OCI-LY3 (cell line): ENCODE measurements at regions not wholly inside any gene's neighbourhood (a gene's known extent, or its start where the extent isn't known, plus 50 kb on each side); places are given as distances from the start of the nearest gene placed in this dataset.

ENCODE experiments used
- H2AFZ ChIP-seq: fragments of 200-600, 300-600 bp; shearing (Covaris generic); 2 replicates; pipeline ENCODE4 v1.6.0; 2014; ENCODE audit warnings: antibody characterized with exemption, low read depth, low read length
- H3K27ac ChIP-seq: fragments of 200-600, 300-600 bp; sonication (generic); 2 replicates; pipeline ENCODE4 v1.5.1; 2014; ENCODE audit warnings: mild to moderate bottlenecking, low read length, moderate library complexity, mixed read lengths
- H3K27me3 ChIP-seq: fragments of 200-600, 300-600 bp; sonication (generic); 2 replicates; pipeline ENCODE4 v1.6.1; 2014; ENCODE audit warnings: low read depth, low read length, mixed read lengths
- H3K36me3 ChIP-seq: fragments of 200-600, 300-600 bp; sonication (generic); replicated peaks from 2 replicates; pipeline ENCODE3; 2014; ENCODE audit warnings: low read depth, low read length, mixed read lengths
- H3K4me1 ChIP-seq: fragments of 300-600, 200-600 bp; sonication (generic); 2 replicates; pipeline ENCODE4 v1.6.1; 2014; ENCODE audit warnings: low read length, mixed read lengths
- H3K4me2 ChIP-seq: fragments of 200-600, 300-600 bp; sonication (generic); 2 replicates; pipeline ENCODE4 v1.6.1; 2014; ENCODE audit warnings: low read length, mixed read lengths
- H3K4me3 ChIP-seq: fragments of 300-600, 200-600 bp; sonication (generic); 2 replicates; pipeline ENCODE4 v1.5.1; 2014; ENCODE audit warnings: antibody characterized with exemption, mild to moderate bottlenecking, low read length, moderate library complexity
- H3K79me2 ChIP-seq: fragments of 300-600, 200-600 bp; shearing (Covaris generic); 2 replicates; pipeline ENCODE4 v1.6.1; 2014; ENCODE audit warnings: mild to moderate bottlenecking, low read length, mixed read lengths
- H3K9ac ChIP-seq: fragments of 300-600, 200-600 bp; shearing (Covaris generic); 2 replicates; pipeline ENCODE4 v1.6.0; 2014; ENCODE audit warnings: mild to moderate bottlenecking, low read length, moderate library complexity
- H3K9me3 ChIP-seq: fragments of 200-600, 300-600 bp; shearing (Covaris generic); 2 replicates; pipeline ENCODE4 v1.6.1; 2014; ENCODE audit warnings: low read length, mixed read lengths; ENCODE audit not compliant: insufficient read depth
- H4K20me1 ChIP-seq: fragments of 200-600, 300-600 bp; sonication (generic); 2 replicates; pipeline ENCODE4 v1.6.1; 2016; ENCODE audit warnings: low read length, mixed read lengths; ENCODE audit not compliant: insufficient read depth
- EZH2phosphoT487 ChIP-seq: fragments of 200-600 bp; shearing (Covaris generic); IDR thresholded peaks from 2 replicates; pipeline ENCODE4 v1.6.1; 2018; ENCODE audit warnings: antibody characterized with exemption, mixed run types, low read depth
- TF ChIP-seq, protein P1 (sequence below): fragments of 200-600, 300-600 bp; sonication (generic); IDR thresholded peaks from 2 replicates; pipeline ENCODE4 v1.5.1; 2014; ENCODE audit warnings: antibody characterized with exemption, low read length, low read depth

- TF ChIP-seq, protein P1, sequence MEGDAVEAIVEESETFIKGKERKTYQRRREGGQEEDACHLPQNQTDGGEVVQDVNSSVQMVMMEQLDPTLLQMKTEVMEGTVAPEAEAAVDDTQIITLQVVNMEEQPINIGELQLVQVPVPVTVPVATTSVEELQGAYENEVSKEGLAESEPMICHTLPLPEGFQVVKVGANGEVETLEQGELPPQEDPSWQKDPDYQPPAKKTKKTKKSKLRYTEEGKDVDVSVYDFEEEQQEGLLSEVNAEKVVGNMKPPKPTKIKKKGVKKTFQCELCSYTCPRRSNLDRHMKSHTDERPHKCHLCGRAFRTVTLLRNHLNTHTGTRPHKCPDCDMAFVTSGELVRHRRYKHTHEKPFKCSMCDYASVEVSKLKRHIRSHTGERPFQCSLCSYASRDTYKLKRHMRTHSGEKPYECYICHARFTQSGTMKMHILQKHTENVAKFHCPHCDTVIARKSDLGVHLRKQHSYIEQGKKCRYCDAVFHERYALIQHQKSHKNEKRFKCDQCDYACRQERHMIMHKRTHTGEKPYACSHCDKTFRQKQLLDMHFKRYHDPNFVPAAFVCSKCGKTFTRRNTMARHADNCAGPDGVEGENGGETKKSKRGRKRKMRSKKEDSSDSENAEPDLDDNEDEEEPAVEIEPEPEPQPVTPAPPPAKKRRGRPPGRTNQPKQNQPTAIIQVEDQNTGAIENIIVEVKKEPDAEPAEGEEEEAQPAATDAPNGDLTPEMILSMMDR = no peak
- no peak for TF ChIP-seq EZH2phosphoT487
- H2AFZ ChIP-seq = no peak overlapping the region
- no peak overlapping the region for H3K4me2 ChIP-seq
Observed at GRCh38 chr2:48138898-48139297, 175.6 kb upstream of the FOXN2 start.

GRCh38 chr2:48140586-48140985 lies 173.9 kb upstream of the FOXN2 start:
- Histone ChIP-seq H3K4me2 (no peak overlapping the region), H3K27ac (no peak overlapping the region), H3K27me3 (no peaks in the 10 kb centered on the region), H2AFZ (no peak overlapping the region), H4K20me1 (no peaks in the 10 kb centered on the region), H3K9ac (no peak overlapping the region), H3K9me3 (no peaks in the 10 kb centered on the region), H3K4me1 (no peaks in the 10 kb centered on the region), H3K79me2 (no peaks in the 10 kb centered on the region), H3K36me3 (no peaks in the 10 kb centered on the region), H3K4me3 (no peak overlapping the region)
- TF ChIP-seq, protein P1 = no peak

More at GRCh38 chr2:48138898-48139297, 175.6 kb upstream of the FOXN2 start:
- Histone ChIP-seq H3K4me3 (no peak overlapping the region), H3K9ac (no peak overlapping the region), H3K27ac (no peak overlapping the region), H3K79me2 (no peaks in the 10 kb centered on the region), H3K27me3 (no peaks in the 10 kb centered on the region), H3K36me3 (no peaks in the 10 kb centered on the region), H4K20me1 (no peaks in the 10 kb centered on the region), H3K4me1 (no peaks in the 10 kb centered on the region), H3K9me3 (no peaks in the 10 kb centered on the region)

- no peak overlapping the region for H2AFZ ChIP-seq
- no peaks in the 10 kb centered on the region for H4K20me1 ChIP-seq
- H3K4me3 ChIP-seq = no peak overlapping the region
- no peaks in the 10 kb centered on the region for H3K4me1 ChIP-seq
- H3K27ac ChIP-seq = no peak overlapping the region
- TF ChIP-seq, protein P1 = no peak
- TF ChIP-seq EZH2phosphoT487 = no peak
- no peaks in the 10 kb centered on the region for H3K36me3 ChIP-seq
- no peaks in the 10 kb centered on the region for H3K9me3 ChIP-seq
- no peak overlapping the region for H3K9ac ChIP-seq
- no peaks in the 10 kb centered on the region for H3K79me2 ChIP-seq
- no peak overlapping the region for H3K4me2 ChIP-seq
- no peaks in the 10 kb centered on the region for H3K27me3 ChIP-seq
Observed at GRCh38 chr2:48144777-48145176, 169.7 kb upstream of the FOXN2 start.

GRCh38 chr2:48145845-48146452 lies 168.5 kb upstream of the FOXN2 start:
- H3K9me3 ChIP-seq = no peaks in the 10 kb centered on the region
- H2AFZ ChIP-seq = no peak overlapping the region
- H3K36me3 ChIP-seq = no peaks in the 10 kb centered on the region
- H3K79me2 ChIP-seq = no peaks in the 10 kb centered on the region
- H3K4me3 ChIP-seq = no peak overlapping the region
- H3K27me3 ChIP-seq = no peaks in the 10 kb centered on the region
- no peaks in the 10 kb centered on the region for H3K4me1 ChIP-seq
- H4K20me1 ChIP-seq = no peaks in the 10 kb centered on the region
- TF ChIP-seq, protein P1 = no peak
- TF ChIP-seq EZH2phosphoT487 = no peak
- H3K27ac ChIP-seq = no peak overlapping the region
- no peak overlapping the region for H3K4me2 ChIP-seq
- H3K9ac ChIP-seq = no peak overlapping the region
